HAP-1 (cell line): ENCODE measurements at regions not wholly inside any gene's neighbourhood (a gene's known extent, or its start where the extent isn't known, plus 50 kb on each side); places are given as distances from the start of the nearest gene placed in this dataset.
"Not testable (repeated sequence)": the region's sequence is repeated elsewhere in the genome, so short reads cannot be mapped to it uniquely, and the experiment has no call there.

Experiments used
- DNase-seq, 2 experiments: peaks; one replicate each; pipeline ENCODE4 v3.0.0-alpha.2; 2016 to 2020; ENCODE audit warnings: low spot score in 2 of 2
- H3K27me3 ChIP-seq: fragments of 250-450 bp; sonication (Bioruptor Pico); 2 replicates; pipeline ENCODE4 v1.5.1; 2020; ENCODE audit warnings: low read depth, mild to moderate bottlenecking, moderate library complexity
- H3K36me3 ChIP-seq: fragments of 250-450 bp; sonication (Bioruptor Pico); replicated peaks from 2 replicates; pipeline ENCODE4 v1.5.1; 2020; ENCODE audit warnings: mild to moderate bottlenecking
- H3K4me1 ChIP-seq: fragments of 250-450 bp; sonication (Bioruptor Pico); 2 replicates; pipeline ENCODE4 v1.5.1; 2020; ENCODE audit warnings: mild to moderate bottlenecking
- H3K4me3 ChIP-seq: fragments of 250-450 bp; sonication (Bioruptor Pico); 2 replicates; pipeline ENCODE4 v1.5.1; 2020; ENCODE audit warnings: mild to moderate bottlenecking, moderate library complexity
- H3K9me3 ChIP-seq: fragments of 250-450 bp; sonication (Bioruptor Pico); 2 replicates; pipeline ENCODE4 v1.5.1; 2020; ENCODE audit warnings: mild to moderate bottlenecking, moderate library complexity
- in situ Hi-C: fragments of 300-500 bp; cut with MboI; formaldehyde crosslinking; loops from 3 replicates; pipeline ENCODE4 v1.14.3; 2020; ENCODE audit warnings: low sequenced_read_pairs, inconsistent platforms, mixed read lengths

GRCh38 chr5:112548246-112548881 lies 129.3 kb upstream of the EPB41L4A start:
- H3K27me3 ChIP-seq: peaks cover 5% of the 10 kb centered on the region; the same call in 1 of the 2 replicates
- DNase-seq: no peak
- no peak overlapping the region for H3K4me3 ChIP-seq
- no peaks in the 10 kb centered on the region for H3K9me3 ChIP-seq
- H3K36me3 ChIP-seq: no peaks in the 10 kb centered on the region
- no peaks in the 10 kb centered on the region for H3K4me1 ChIP-seq
- in situ Hi-C loops: no loop called here

DNA sequence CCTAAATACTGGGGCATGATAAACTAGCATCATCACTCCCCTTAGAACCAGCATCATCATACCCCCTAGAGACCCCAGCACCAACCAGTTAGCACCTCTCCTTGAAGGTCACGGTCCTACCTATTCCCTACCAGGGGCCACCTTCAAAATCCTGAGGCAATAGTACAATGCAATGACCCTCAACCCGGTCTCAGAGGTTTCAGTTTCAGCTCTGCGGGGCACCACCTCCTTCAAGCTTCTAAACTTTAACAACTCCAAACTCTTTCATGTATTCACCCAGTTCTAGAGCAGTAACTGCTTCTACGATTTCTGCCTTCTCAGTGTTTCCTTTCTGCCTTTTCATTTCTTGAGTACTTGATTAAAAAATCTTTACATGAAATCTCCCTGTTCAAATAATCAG lies 130.1 kb upstream of the EPB41L4A start:
- no peak for DNase-seq
- Histone ChIP-seq H3K27me3 (peaks cover 5% of the 10 kb centered on the region; the same call in 1 of the 2 replicates), H3K4me3 (no peak overlapping the region), H3K9me3 (no peaks in the 10 kb centered on the region), H3K36me3 (no peaks in the 10 kb centered on the region), H3K4me1 (no peaks in the 10 kb centered on the region)
- in situ Hi-C loops: no loop called here

- Histone ChIP-seq H3K9me3 (no peaks in the 10 kb centered on the region), H3K27me3 (peaks cover 5% of the 10 kb centered on the region; the same call in 1 of the 2 replicates), H3K4me1 (no peaks in the 10 kb centered on the region), H3K36me3 (no peaks in the 10 kb centered on the region), H3K4me3 (no peak overlapping the region)
- in situ Hi-C loops: loop anchor here (5.0 kb wide), 1 partner anchor 203 kb away; no protein-coding TSS in a partner anchor
- no peak for DNase-seq
Measured at GRCh38 chr5:112549605-112550166, 130.6 kb upstream of the EPB41L4A start.

DNA sequence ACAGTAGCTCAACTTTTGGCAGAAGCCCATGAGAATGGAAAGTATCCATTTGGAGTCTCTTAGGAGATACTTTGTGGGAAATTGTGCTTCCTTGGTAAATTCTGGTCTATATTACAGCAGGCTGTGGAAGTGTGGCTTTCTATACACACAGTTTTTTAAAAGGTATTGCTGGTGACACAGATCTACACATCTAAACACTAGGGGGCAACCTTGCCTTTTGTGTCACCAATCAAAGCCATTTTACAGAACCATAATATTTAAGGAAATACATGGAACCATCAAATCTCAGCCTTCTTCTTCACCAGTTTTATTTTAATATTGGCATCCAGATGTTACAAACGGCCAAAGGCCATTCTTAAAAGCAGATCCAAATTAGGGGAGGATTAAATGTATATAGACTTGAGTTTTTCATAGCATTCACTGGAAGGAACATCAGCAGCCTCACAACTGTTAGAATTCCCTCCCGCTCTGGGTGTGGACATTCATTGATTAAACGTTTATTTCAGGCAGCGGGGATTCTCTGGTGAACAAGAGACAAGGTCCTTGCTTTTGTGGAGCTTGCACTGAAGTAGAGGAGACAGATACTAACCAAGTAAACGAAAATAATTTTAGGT lies 132.4 kb upstream of the EPB41L4A start:
- Histone ChIP-seq H3K9me3 (no peaks in the 10 kb centered on the region), H3K27me3 (peaks cover 5% of the 10 kb centered on the region; the same call in 1 of the 2 replicates), H3K4me3 (no peak overlapping the region), H3K4me1 (no peaks in the 10 kb centered on the region), H3K36me3 (no peaks in the 10 kb centered on the region)
- peak; percentile 53 to 64 for DNase-seq
- in situ Hi-C loops: loop anchor here (5.0 kb wide), 1 partner anchor 201 kb away; no protein-coding TSS in a partner anchor

- no peak for DNase-seq
- Histone ChIP-seq H3K36me3 (no peaks in the 10 kb centered on the region), H3K4me3 (no peak overlapping the region), H3K4me1 (no peaks in the 10 kb centered on the region), H3K27me3 (peaks cover 5% of the 10 kb centered on the region; the same call in 1 of the 2 replicates), H3K9me3 (no peaks in the 10 kb centered on the region)
- in situ Hi-C loops: loop anchor here (5.0 kb wide), 1 partner anchor 200 kb away; no protein-coding TSS in a partner anchor
Measured at GRCh38 chr5:112552216-112552615, 133.1 kb upstream of the EPB41L4A start.

- Histone ChIP-seq H3K9me3 (no peaks in the 10 kb centered on the region), H3K4me1 (no peaks in the 10 kb centered on the region), H3K4me3 (no peak overlapping the region), H3K36me3 (no peaks in the 10 kb centered on the region), H3K27me3 (peaks cover 5% of the 10 kb centered on the region; the same call in 1 of the 2 replicates)
- in situ Hi-C loops: loop anchor here (5.0 kb wide), 1 partner anchor 200 kb away; no protein-coding TSS in a partner anchor
- DNase-seq: no peak
Measured at GRCh38 chr5:112552791-112553190, 133.7 kb upstream of the EPB41L4A start.

- Histone ChIP-seq H3K9me3 (no peaks in the 10 kb centered on the region), H3K4me1 (no peaks in the 10 kb centered on the region), H3K4me3 (no peak overlapping the region), H3K36me3 (no peaks in the 10 kb centered on the region), H3K27me3 (peaks cover 5% of the 10 kb centered on the region; the same call in 1 of the 2 replicates)
- in situ Hi-C loops: loop anchor here (5.0 kb wide), 1 partner anchor 198 kb away; no protein-coding TSS in a partner anchor
- no peak for DNase-seq
Measured at GRCh38 chr5:112554101-112554977, 135.3 kb upstream of the EPB41L4A start.

DNA sequence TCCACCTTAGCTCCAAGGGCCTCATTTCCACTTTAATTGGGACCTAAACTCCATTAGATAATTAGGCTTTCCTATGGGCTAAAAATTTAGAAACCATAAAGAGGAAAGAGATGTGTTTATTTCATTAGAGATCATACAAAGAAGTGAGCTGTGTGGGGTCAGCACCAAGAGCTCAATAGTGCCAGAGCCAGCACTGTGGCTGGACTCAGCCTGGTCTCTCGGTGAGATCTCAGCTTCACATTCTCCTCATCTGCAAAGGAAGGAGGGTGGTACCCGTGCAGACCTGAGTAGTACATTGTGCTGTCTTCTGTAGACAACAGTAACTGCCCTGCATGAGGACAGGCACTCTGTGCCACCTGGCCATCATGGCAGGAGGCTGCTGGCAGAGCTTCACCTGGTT lies 136.1 kb upstream of the EPB41L4A start:
- no peaks in the 10 kb centered on the region for H3K4me1 ChIP-seq
- no peaks in the 10 kb centered on the region for H3K27me3 ChIP-seq
- no peak overlapping the region for H3K4me3 ChIP-seq
- no peaks in the 10 kb centered on the region for H3K36me3 ChIP-seq
- in situ Hi-C loops: no loop called here
- H3K9me3 ChIP-seq: no peaks in the 10 kb centered on the region
- DNase-seq: no peak

DNA sequence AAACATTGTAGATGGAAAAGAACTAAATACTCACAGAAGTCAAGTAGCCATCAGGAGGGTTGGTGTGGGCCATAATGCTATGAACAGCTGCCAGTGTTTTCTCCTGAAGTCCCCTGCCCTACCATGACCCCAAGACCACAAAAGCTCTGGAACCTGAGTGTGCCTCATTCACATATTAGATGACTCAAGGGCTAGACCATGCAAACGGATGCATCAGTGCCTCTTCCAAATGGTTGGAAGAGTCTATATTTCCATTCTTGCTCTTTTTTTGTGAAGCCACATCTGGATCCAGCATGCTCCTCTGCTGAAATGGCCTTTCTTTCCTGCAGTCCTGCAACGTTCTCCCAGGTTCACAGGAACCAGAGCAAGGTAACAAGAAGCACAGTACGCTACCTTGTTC lies 136.6 kb upstream of the EPB41L4A start:
- Histone ChIP-seq H3K4me1 (no peaks in the 10 kb centered on the region), H3K4me3 (no peak overlapping the region), H3K9me3 (no peaks in the 10 kb centered on the region), H3K27me3 (no peaks in the 10 kb centered on the region), H3K36me3 (no peaks in the 10 kb centered on the region)
- in situ Hi-C loops: no loop called here
- DNase-seq: no peak

- in situ Hi-C loops, DNase-seq, H3K4me3 ChIP-seq, H3K9me3 ChIP-seq, H3K27me3 ChIP-seq, H3K36me3 ChIP-seq, H3K4me1 ChIP-seq: not testable (repeated sequence)
Measured at GRCh38 chr5:112559501-112559900, 140.4 kb upstream of the EPB41L4A start.

DNA sequence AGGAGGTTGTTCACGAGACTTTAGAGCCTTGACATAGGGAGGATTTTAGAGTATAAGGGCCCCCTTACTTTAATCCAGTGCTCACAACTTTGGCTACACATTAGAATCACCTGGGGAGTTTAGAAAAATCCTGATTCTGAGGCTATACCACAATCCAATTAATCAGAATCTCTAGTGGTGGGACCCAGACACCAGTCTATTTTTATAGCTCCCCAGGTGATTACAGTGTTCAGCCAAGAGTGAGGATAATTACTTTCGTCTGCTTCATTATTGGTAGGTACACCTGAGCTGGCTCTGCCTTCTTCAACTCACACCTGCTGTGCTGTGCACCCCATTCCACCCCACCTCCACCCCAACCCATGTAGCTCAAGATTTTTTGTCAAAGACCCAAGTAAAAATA lies 141.3 kb upstream of the EPB41L4A start:
- H3K9me3 ChIP-seq: peaks cover 6% of the 10 kb centered on the region
- no peaks in the 10 kb centered on the region for H3K4me1 ChIP-seq
- no peaks in the 10 kb centered on the region for H3K36me3 ChIP-seq
- H3K4me3 ChIP-seq: no peak overlapping the region
- H3K27me3 ChIP-seq: no peaks in the 10 kb centered on the region
- no peak for DNase-seq
- in situ Hi-C loops: no loop called here

GRCh38 chr5:112563169-112563826 lies 144.2 kb upstream of the EPB41L4A start:
- no peak overlapping the region for H3K4me3 ChIP-seq
- in situ Hi-C loops: no loop called here

DNA sequence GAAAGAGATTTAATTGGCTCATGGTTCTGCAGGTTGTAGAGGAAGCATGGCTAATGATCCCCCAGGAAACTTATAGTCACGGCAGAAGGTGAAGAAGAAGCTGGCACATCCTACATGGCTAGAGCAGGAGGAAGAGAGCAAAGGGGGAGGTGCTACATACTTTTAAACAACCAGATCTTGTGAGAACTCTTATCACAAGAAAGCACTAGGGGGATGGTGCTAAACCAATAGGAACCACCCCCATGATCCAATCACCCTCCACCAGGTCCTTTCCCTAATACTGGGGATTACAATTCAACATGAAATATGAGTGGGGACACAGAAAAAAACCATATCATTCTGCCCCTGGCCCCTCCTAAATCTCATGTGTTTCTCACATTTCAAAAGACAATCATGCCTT lies 147.2 kb upstream of the EPB41L4A start:
- Histone ChIP-seq H3K4me1 (no peaks in the 10 kb centered on the region), H3K9me3 (peaks cover 6% of the 10 kb centered on the region), H3K27me3 (no peaks in the 10 kb centered on the region), H3K36me3 (no peaks in the 10 kb centered on the region), H3K4me3 (no peak overlapping the region)
- in situ Hi-C loops: no loop called here
- DNase-seq: no peak

More at GRCh38 chr5:112563169-112563826, 144.2 kb upstream of the EPB41L4A start:
- Histone ChIP-seq H3K36me3 (no peaks in the 10 kb centered on the region), H3K27me3 (no peaks in the 10 kb centered on the region), H3K4me1 (no peaks in the 10 kb centered on the region), H3K9me3 (peaks cover 6% of the 10 kb centered on the region)
- DNase-seq: no peak
